Trophoblast cell (in vitro differentiated cells and primary cell): ENCODE measurements at regions not wholly inside any gene's neighbourhood (a gene's known extent, or its start where the extent isn't known, plus 50 kb on each side); places are given as distances from the start of the nearest gene placed in this dataset.
A peak's percentile ranks its signal among the peaks of the same experiment; 100 is the strongest.

Source experiments
- DNase-seq, 2 donors: peaks; one replicate each; pipeline ENCODE4 v3.0.0-alpha.2; 2016
- H2AFZ ChIP-seq: 2 replicates; pipeline ENCODE4 v1.6.1; 2013; ENCODE audit warnings: low read length, moderate library complexity, mild to moderate bottlenecking; ENCODE audit not compliant: insufficient read depth, poor library complexity
- H2AK5ac ChIP-seq: 2 replicates; pipeline ENCODE4 v1.6.1; 2013; ENCODE audit warnings: mild to moderate bottlenecking, low read length
- H2BK120ac ChIP-seq: 2 replicates; pipeline ENCODE4 v1.6.1; 2013; ENCODE audit warnings: low read length, mild to moderate bottlenecking, moderate library complexity; ENCODE audit not compliant: insufficient read depth, poor library complexity
- H2BK12ac ChIP-seq: 2 replicates; pipeline ENCODE4 v1.6.1; 2013; ENCODE audit warnings: mild to moderate bottlenecking, low read length, moderate library complexity
- H2BK5ac ChIP-seq: 2 replicates; pipeline ENCODE4 v1.6.1; 2013; ENCODE audit warnings: low read length, low read depth, moderate library complexity, mild to moderate bottlenecking; ENCODE audit not compliant: poor library complexity
- H3K14ac ChIP-seq: 2 replicates; pipeline ENCODE4 v1.6.1; 2013; ENCODE audit warnings: mild to moderate bottlenecking, low read length
- H3K18ac ChIP-seq: 2 replicates; pipeline ENCODE4 v1.6.1; 2013; ENCODE audit warnings: mild to moderate bottlenecking, low read length
- H3K23ac ChIP-seq: 2 replicates; pipeline ENCODE4 v1.6.1; 2013; ENCODE audit warnings: low read length
- H3K27ac ChIP-seq: 2 replicates; pipeline ENCODE4 v1.5.1; 2013; ENCODE audit warnings: low read depth, mild to moderate bottlenecking, inconsistent platforms, low read length, moderate library complexity
- H3K27me3 ChIP-seq: 2 replicates; pipeline ENCODE4 v1.6.1; 2013; ENCODE audit warnings: inconsistent platforms, mild to moderate bottlenecking, low read length, moderate library complexity; ENCODE audit not compliant: insufficient read depth
- H3K36me3 ChIP-seq, 2 experiments: 1 replicate in 1 of 2; 2 replicates in 1 of 2; pipeline ENCODE4 v1.6.1; 2013; ENCODE audit warnings: low read length in 2 of 2, mild to moderate bottlenecking in 2 of 2, moderate library complexity in 1 of 2; ENCODE audit not compliant: insufficient read depth in 2 of 2, control insufficient read depth in 1 of 2
- H3K4ac ChIP-seq: 2 replicates; pipeline ENCODE4 v1.6.1; 2013; ENCODE audit warnings: low read depth, mild to moderate bottlenecking, low read length, moderate library complexity
- H3K4me1 ChIP-seq, 2 experiments: 1 replicate in 1 of 2; 2 replicates in 1 of 2; pipeline ENCODE4 v1.6.1; 2013; ENCODE audit warnings: low read length in 2 of 2, mild to moderate bottlenecking in 2 of 2, moderate library complexity in 1 of 2; ENCODE audit not compliant: insufficient read depth in 2 of 2, control insufficient read depth in 1 of 2
- H3K4me2 ChIP-seq: 2 replicates; pipeline ENCODE4 v1.6.1; 2013; ENCODE audit warnings: inconsistent platforms, mild to moderate bottlenecking, low read length, moderate library complexity
- H3K4me3 ChIP-seq: 2 replicates; pipeline ENCODE4 v1.5.1; 2013; ENCODE audit warnings: mild to moderate bottlenecking, low read depth, low read length, inconsistent platforms
- H3K79me1 ChIP-seq: one replicate; pipeline ENCODE4 v1.6.1; 2013; ENCODE audit warnings: low read length
- H3K79me2 ChIP-seq: 2 replicates; pipeline ENCODE4 v1.6.1; 2013; ENCODE audit warnings: low read length, mild to moderate bottlenecking; ENCODE audit not compliant: control insufficient read depth, insufficient read depth, poor library complexity
- H3K9ac ChIP-seq: 2 replicates; pipeline ENCODE4 v1.6.1; 2013; ENCODE audit warnings: mild to moderate bottlenecking, low read length
- H3K9me3 ChIP-seq: 2 replicates; pipeline ENCODE4 v1.6.1; 2013; ENCODE audit warnings: low read depth, mild to moderate bottlenecking, control low read depth, inconsistent platforms, low read length; ENCODE audit not compliant: insufficient read depth
- H4K12ac ChIP-seq: 2 replicates; pipeline ENCODE4 v1.6.1; 2013; ENCODE audit warnings: low read depth, mild to moderate bottlenecking, low read length, moderate library complexity
- H4K8ac ChIP-seq: 2 replicates; pipeline ENCODE4 v1.6.1; 2013; ENCODE audit warnings: low read depth, mild to moderate bottlenecking, low read length, moderate library complexity
- H4K91ac ChIP-seq: one replicate; pipeline ENCODE4 v1.6.1; 2013; ENCODE audit warnings: low read depth, mild to moderate bottlenecking, low read length, moderate library complexity
- WGBS: extraction: QIAGEN DNeasy Blood & Tissue Kit; methylation state at CpG from one replicate; pipeline ENCODE4 v1.1.7; 2013; ENCODE audit warnings: missing lambda C conversion rate; ENCODE audit not compliant: insufficient read length, insufficient coverage; ENCODE audit errors: extremely low coverage; 5-methylcytosine and 5-hydroxymethylcytosine counted together

DNA sequence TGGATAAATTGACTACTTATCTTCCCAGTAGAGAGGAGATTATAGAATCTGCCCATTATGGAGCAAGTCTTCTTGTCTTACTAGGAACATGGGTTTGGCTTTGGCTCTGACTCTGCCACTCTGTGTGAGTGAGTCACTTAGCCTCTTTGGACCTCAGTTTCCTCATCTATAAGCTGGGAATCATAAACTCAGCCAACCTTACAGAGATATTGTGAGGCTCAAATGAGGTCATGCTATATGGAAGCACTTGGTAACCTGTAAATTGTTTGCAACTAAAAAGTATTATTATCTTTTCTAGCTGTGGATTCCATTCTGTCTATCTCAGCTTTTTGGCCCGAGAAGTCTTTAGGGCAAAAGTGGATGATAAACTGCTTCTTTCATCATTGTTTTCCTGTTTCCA is 186.8 kb upstream of the TSC22D1 start:
- no CpG with 5 or more reads among the region's 1 CpG for WGBS
- no peaks in the 10 kb centered on the region for H3K9me3 ChIP-seq
- H3K4me1 ChIP-seq: peaks cover 12 to 18% of the 10 kb centered on the region in 2 experiments
- no peak overlapping the region for H4K12ac ChIP-seq
- H3K27me3 ChIP-seq: no peaks in the 10 kb centered on the region
- no peak overlapping the region for H3K27ac ChIP-seq
- H2BK12ac ChIP-seq: no peak overlapping the region
- no peak overlapping the region for H3K23ac ChIP-seq
- no peak overlapping the region for H4K8ac ChIP-seq
- no peak for DNase-seq
- H2AFZ ChIP-seq: no peak overlapping the region
- H3K14ac ChIP-seq: no peak overlapping the region
- no peaks in the 10 kb centered on the region for H3K36me3 ChIP-seq
- no peaks in the 10 kb centered on the region for H3K79me2 ChIP-seq
- H3K9ac ChIP-seq: no peak overlapping the region
- H2BK120ac ChIP-seq: no peak overlapping the region
- H3K4ac ChIP-seq: no peak overlapping the region
- H3K4me2 ChIP-seq: no peak overlapping the region
- no peak overlapping the region for H2BK5ac ChIP-seq
- peaks cover 3% of the 10 kb centered on the region for H3K79me1 ChIP-seq
- no peak overlapping the region for H3K4me3 ChIP-seq
- H2AK5ac ChIP-seq: no peak overlapping the region
- no peak overlapping the region for H4K91ac ChIP-seq
- no peak overlapping the region for H3K18ac ChIP-seq

DNA sequence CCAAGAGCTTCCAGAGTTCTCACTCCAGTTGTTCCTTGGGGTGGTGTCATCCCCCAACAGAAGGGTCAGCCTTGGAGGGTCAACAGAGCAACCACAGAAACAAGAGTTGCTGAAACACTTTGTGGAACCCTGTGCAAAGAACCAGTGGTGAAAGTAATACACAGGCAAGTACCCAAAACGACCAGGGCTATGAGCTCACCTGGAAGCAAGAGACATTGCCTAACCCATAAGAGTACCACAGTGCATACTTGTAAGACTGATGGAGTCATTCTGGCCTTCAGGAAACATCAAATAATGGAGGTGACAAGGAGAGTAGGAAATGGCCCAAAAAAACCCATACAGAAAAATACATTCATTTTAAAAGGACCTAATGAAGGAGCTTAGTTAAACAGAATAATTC is 184.3 kb upstream of the TSC22D1 start:
- H2BK5ac ChIP-seq: no peak overlapping the region
- no peaks in the 10 kb centered on the region for H3K27me3 ChIP-seq
- H3K9me3 ChIP-seq: no peaks in the 10 kb centered on the region
- H4K12ac ChIP-seq: no peak overlapping the region
- peak in 1 of 2 donors; percentile 36 for DNase-seq
- H3K4me1 ChIP-seq: peaks cover 12 to 18% of the 10 kb centered on the region in 2 experiments
- H3K4ac ChIP-seq: no peak overlapping the region
- H3K4me2 ChIP-seq: no peak overlapping the region
- no peak overlapping the region for H4K91ac ChIP-seq
- no CpG with 5 or more reads among the region's 1 CpG for WGBS
- no peak overlapping the region for H2AK5ac ChIP-seq
- H3K27ac ChIP-seq: no peak overlapping the region
- H3K4me3 ChIP-seq: no peak overlapping the region
- no peak overlapping the region for H3K14ac ChIP-seq
- H2AFZ ChIP-seq: no peak overlapping the region
- no peak overlapping the region for H3K23ac ChIP-seq
- no peaks in the 10 kb centered on the region for H3K36me3 ChIP-seq
- H4K8ac ChIP-seq: no peak overlapping the region
- H2BK120ac ChIP-seq: no peak overlapping the region
- peak overlapping the region; percentile 51 for H2BK12ac ChIP-seq
- H3K9ac ChIP-seq: no peak overlapping the region
- no peaks in the 10 kb centered on the region for H3K79me2 ChIP-seq
- H3K18ac ChIP-seq: no peak overlapping the region
- H3K79me1 ChIP-seq: peaks cover 3% of the 10 kb centered on the region

DNA sequence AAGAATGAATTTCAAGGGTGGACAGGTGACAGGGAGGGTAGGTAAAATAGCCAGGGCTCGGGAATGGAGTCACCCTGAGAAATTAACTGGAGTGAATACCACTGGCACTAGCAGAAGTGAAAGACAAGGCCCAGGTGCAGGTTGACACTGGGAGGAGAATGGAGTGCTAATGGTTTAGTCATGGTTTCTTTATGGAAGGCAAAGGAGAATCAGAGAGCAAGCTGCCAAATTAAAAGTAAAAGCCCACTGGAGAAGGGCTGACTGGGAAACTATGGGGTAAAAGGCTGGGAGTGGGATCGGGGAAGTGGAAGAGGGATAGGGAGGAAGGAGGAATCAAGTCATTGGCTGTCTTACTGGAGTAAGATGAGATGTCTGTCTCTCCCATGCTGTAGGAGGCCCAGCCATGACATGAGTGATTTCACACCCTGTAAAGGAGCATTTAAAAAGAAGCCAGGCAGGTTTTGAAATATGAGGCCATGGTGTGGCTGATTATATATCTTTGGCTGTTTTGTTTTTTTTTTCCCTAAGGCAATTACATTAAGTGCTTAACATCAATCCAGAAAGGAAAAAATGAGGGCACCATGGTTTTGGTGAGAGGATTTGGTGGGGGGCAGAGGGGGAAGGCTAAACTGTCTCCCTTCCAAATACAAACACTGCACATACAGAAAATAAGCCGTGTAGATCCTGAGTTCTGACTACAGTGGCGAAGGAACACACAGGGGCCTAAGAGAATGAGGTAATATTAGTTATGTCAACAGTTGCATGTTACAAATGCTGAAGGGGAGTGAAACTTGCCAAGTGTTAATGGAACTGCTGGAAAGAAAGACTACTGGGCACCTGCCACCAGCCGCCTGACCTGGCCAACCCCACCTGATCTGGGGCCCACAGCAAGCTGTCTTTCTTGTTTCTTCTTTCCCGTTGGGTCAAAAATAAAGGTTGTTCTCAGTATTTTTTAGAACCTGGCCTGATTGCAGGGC is 183.5 kb upstream of the TSC22D1 start:
- peak overlapping the region; percentile 88 for H2BK12ac ChIP-seq
- H3K4me2 ChIP-seq: peak overlapping the region; percentile 24
- peak overlapping the region; percentile 64 for H2BK120ac ChIP-seq
- H3K23ac ChIP-seq: no peak overlapping the region
- H3K18ac ChIP-seq: peak overlapping the region; percentile 33
- H2BK5ac ChIP-seq: peak overlapping the region; percentile 26
- no peak overlapping the region for H3K4ac ChIP-seq
- H3K36me3 ChIP-seq: no peaks in the 10 kb centered on the region
- H4K91ac ChIP-seq: peak overlapping the region; percentile 78
- no peak overlapping the region for H4K12ac ChIP-seq
- WGBS: no CpG with 5 or more reads among the region's 6 CpGs
- H3K14ac ChIP-seq: no peak overlapping the region
- no peak overlapping the region for H3K27ac ChIP-seq
- H3K79me1 ChIP-seq: peaks cover 3% of the 10 kb centered on the region
- H4K8ac ChIP-seq: no peak overlapping the region
- no peak overlapping the region for H2AFZ ChIP-seq
- no peaks in the 10 kb centered on the region for H3K27me3 ChIP-seq
- no peaks in the 10 kb centered on the region for H3K79me2 ChIP-seq
- peaks cover 12 to 18% of the 10 kb centered on the region in 2 experiments for H3K4me1 ChIP-seq
- H3K9ac ChIP-seq: no peak overlapping the region
- no peak overlapping the region for H3K4me3 ChIP-seq
- no peaks in the 10 kb centered on the region for H3K9me3 ChIP-seq
- DNase-seq: peak; percentile 44 to 68
- H2AK5ac ChIP-seq: peak overlapping the region; percentile 8

DNA sequence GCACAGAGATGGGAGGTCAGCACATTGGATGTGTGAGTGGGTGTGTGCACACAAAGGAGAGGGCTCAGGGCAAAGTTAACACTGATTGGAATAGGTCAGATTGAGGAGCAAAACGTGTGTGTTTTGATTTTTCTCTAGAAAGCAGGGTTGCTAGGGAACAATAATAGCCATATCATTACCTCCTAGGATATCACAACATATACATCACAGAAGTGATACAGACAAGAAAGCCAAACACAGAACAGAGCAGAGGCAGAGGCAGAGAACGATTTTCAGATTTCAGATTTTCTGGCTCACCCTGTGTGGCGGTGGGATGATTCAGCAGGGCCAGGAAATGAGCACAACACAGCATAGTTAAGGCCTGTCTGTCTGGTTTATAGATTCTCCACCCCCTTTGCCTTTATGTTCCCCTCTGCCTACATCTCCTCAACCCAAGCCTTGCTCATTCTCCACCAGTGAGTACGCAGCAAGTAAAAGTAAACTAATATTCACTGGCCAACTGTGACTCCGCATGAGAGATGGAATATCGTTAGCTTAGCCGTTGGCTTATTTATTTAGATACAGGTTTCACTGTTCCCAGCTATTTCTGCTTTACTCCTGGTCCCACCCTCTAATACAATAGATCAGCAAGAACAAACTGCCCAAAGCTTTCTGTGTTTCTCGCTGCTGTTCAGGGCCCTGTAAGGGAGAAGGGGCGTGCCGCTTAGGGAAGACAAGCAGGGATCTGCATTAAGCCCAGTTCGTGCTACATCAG is 182.7 kb upstream of the TSC22D1 start:
- Histone ChIP-seq H3K18ac (no peak overlapping the region), H3K36me3 (no peaks in the 10 kb centered on the region), H2BK5ac (peak overlapping the region; percentile 26), H3K9ac (no peak overlapping the region), H4K91ac (peak overlapping the region; percentile 78), H2AFZ (no peak overlapping the region), H3K79me1 (peaks cover 3% of the 10 kb centered on the region), H3K4ac (no peak overlapping the region), H3K4me2 (no peak overlapping the region), H3K4me3 (no peak overlapping the region), H3K14ac (no peak overlapping the region), H3K79me2 (no peaks in the 10 kb centered on the region), H2BK12ac (peak overlapping the region; percentile 88), H2BK120ac (peak overlapping the region; percentile 64), H3K27ac (no peak overlapping the region), H3K23ac (no peak overlapping the region), H2AK5ac (peak overlapping the region; percentile 8), H3K27me3 (no peaks in the 10 kb centered on the region), H3K4me1 (peaks cover 8 to 14% of the 10 kb centered on the region in 2 experiments), H4K12ac (no peak overlapping the region), H3K9me3 (no peaks in the 10 kb centered on the region), H4K8ac (peak overlapping the region; percentile 14)
- WGBS: no CpG with 5 or more reads among the region's 11 CpGs
- peak; percentile 84 for DNase-seq
